K562 (cell line): ENCODE measurements at regions not wholly inside any gene's neighbourhood (a gene's known extent, or its start where the extent isn't known, plus 50 kb on each side); places are given as distances from the start of the nearest gene placed in this dataset.

Experiments used
- ATAC-seq: fragments of 200-7000 bp; cut with Tn5 transposase; 3 replicates; pipeline ENCODE4 v1.9.1; 2020; ENCODE audit warnings: moderate library complexity
- BruUV-seq: library from RNA; stranded (reverse); fragments of 400-500 nt; replicated peaks from 2 replicates; lab custom pipeline; 2021; lab: Mats Ljungman, UMichigan
- CTCF ChIA-PET: fragments of 300-600 bp; formaldehyde crosslinking; extraction: SDS; loops from one replicate; lab custom pipeline; 2021; ENCODE audit warnings: low intra/inter-chr PET ratio; lab: Yijun Ruan, JAX
- POLR2A ChIA-PET: fragments of 300-600, 350-650 bp; sonication (Branson Sonifier 250); formaldehyde crosslinking; extraction: SDS; loops from one replicate; lab custom pipeline; 2021; ENCODE audit warnings: antibody characterized with exemption, inconsistent platforms; lab: Yijun Ruan, JAX
- DNase-seq, 4 experiments: peaks; one replicate each; pipeline versions ENCODE4 v3.0.0 to v3.0.0-alpha.2; 2011 to 2018; ENCODE audit warnings: low spot score in 3 of 4, mixed read lengths in 3 of 4; ENCODE audit errors: extremely low read depth in 1 of 4
- FAIRE-seq: peaks from 2 replicates; lab custom pipeline; 2011; peaks lifted over from hg19 to GRCh38; lab: Jason Lieb, UNC
- H2AFZ ChIP-seq: 2 replicates; pipeline ENCODE4 v1.6.0; 2011; ENCODE audit warnings: low read depth, low read length, control low read depth, inconsistent platforms
- H3K27ac ChIP-seq: fragments of 200-600 bp; 3 replicates; pipeline ENCODE4 v1.8.0; 2011; ENCODE audit warnings: low read depth, mild to moderate bottlenecking, control low read depth, inconsistent platforms, low read length, moderate library complexity, mixed read lengths; ENCODE audit errors: extremely low read depth
- H3K27me3 ChIP-seq, 2 experiments: fragments of 300-600 bp in 1 of 2; 2 replicates in 1 of 2; 3 replicates in 1 of 2; pipeline versions ENCODE4 v1.6.0 to v1.8.0; 2011; ENCODE audit warnings: inconsistent platforms in 2 of 2, low read length in 2 of 2, mild to moderate bottlenecking in 1 of 2, mixed read lengths in 1 of 2, moderate library complexity in 1 of 2; ENCODE audit not compliant: control insufficient read depth in 2 of 2, insufficient read depth in 2 of 2
- H3K36me3 ChIP-seq: fragments of 300-600 bp; 3 replicates; pipeline ENCODE4 v1.8.0; 2011; ENCODE audit warnings: mild to moderate bottlenecking, low read length, inconsistent platforms; ENCODE audit not compliant: control insufficient read depth, insufficient read depth
- H3K4me1 ChIP-seq, 2 experiments: fragments of 200-600 bp in 1 of 2; replicated peaks in 1 of 2; 2 replicates in 1 of 2; 3 replicates in 1 of 2; pipeline versions ENCODE4 v1.5.1 to v1.8.0; 2011; ENCODE audit warnings: inconsistent platforms in 2 of 2, low read length in 2 of 2, mild to moderate bottlenecking in 1 of 2, mixed read lengths in 1 of 2, moderate library complexity in 1 of 2; ENCODE audit not compliant: control insufficient read depth in 2 of 2, insufficient read depth in 2 of 2
- H3K4me2 ChIP-seq: 2 replicates; pipeline ENCODE4 v1.6.1; 2011; ENCODE audit warnings: low read length, control low read depth, inconsistent platforms, mixed read lengths; ENCODE audit not compliant: insufficient read depth
- H3K4me3 ChIP-seq: fragments of 200-600 bp; sonication (generic), shearing (Covaris generic); 2 replicates; pipeline ENCODE4 v1.5.1; 2016; ENCODE audit warnings: control low read depth, inconsistent platforms
- H3K79me2 ChIP-seq: fragments of 200-600 bp; 3 replicates; pipeline ENCODE4 v1.8.0; 2011; ENCODE audit warnings: low read length, inconsistent platforms; ENCODE audit not compliant: control insufficient read depth, insufficient read depth
- H3K9ac ChIP-seq, 2 experiments: 2 replicates each; pipeline versions ENCODE4 v1.6.0 to v1.6.1; 2011; ENCODE audit warnings: low read depth in 2 of 2, low read length in 2 of 2, control low read depth in 1 of 2, inconsistent platforms in 1 of 2, mild to moderate bottlenecking in 1 of 2, mixed read lengths in 1 of 2; ENCODE audit not compliant: insufficient read depth in 1 of 2
- H3K9me1 ChIP-seq: one replicate; pipeline ENCODE4 v1.6.0; 2011; ENCODE audit warnings: inconsistent platforms, mild to moderate bottlenecking, low read length, moderate library complexity; ENCODE audit not compliant: control insufficient read depth, insufficient read depth
- H3K9me3 ChIP-seq: replicated peaks from 2 replicates; pipeline ENCODE4 v1.5.1; 2011; ENCODE audit warnings: low read depth, low read length, inconsistent platforms; ENCODE audit not compliant: control insufficient read depth, insufficient read depth
- H4K20me1 ChIP-seq: replicated peaks from 2 replicates; pipeline ENCODE4 v1.6.1; 2011; ENCODE audit warnings: low read length, inconsistent platforms, mixed read lengths; ENCODE audit not compliant: control insufficient read depth, insufficient read depth
- C11orf30 ChIP-seq: fragments of 450-650 bp; IDR thresholded peaks from 2 replicates; pipeline ENCODE4 v1.6.1; 2016; ENCODE audit warnings: low read depth, mild to moderate bottlenecking
- DEAF1 ChIP-seq: fragments of 450-650 bp; formaldehyde crosslinking; IDR thresholded peaks from 2 replicates; pipeline ENCODE4 v1.4.0; 2020; ENCODE audit warnings: mild to moderate bottlenecking, moderate library complexity
- HES1 ChIP-seq: fragments of 450-650 bp; IDR thresholded peaks from 2 replicates; pipeline ENCODE4 v1.6.1; 2016; ENCODE audit warnings: low read depth, mild to moderate bottlenecking, moderate library complexity
- LCOR ChIP-seq: sonication (generic); formaldehyde crosslinking; IDR thresholded peaks from 2 replicates; pipeline ENCODE4 v1.8.0; 2022; ENCODE audit warnings: mild to moderate bottlenecking, missing genetic modification reagents
- MAZ ChIP-seq, 2 experiments: fragments of 450-650 bp in 1 of 2; sonication (generic) in 1 of 2; formaldehyde crosslinking; IDR thresholded peaks in 1 of 2; conservative IDR thresholded peaks in 1 of 2; 2 replicates each; pipeline versions ENCODE4 v1.4.0 to v1.5.0; 2020; ENCODE audit warnings: mild to moderate bottlenecking in 1 of 2, missing genetic modification reagents in 1 of 2
- MCM2 ChIP-seq: fragments of 450-650 bp; IDR thresholded peaks from 2 replicates; pipeline ENCODE4 v1.6.1; 2017; ENCODE audit warnings: low read depth, mild to moderate bottlenecking
- NFE2 ChIP-seq: IDR thresholded peaks from 2 replicates; pipeline ENCODE4 v1.6.1; 2014; ENCODE audit warnings: antibody characterized with exemption, low read depth
- NFIX ChIP-seq: fragments of 250-450 bp; sonication (Bioruptor Pico); IDR thresholded peaks from 2 replicates; pipeline ENCODE4 v1.4.0; 2020; ENCODE audit warnings: low read depth, mild to moderate bottlenecking, moderate library complexity
- NR1H2 ChIP-seq: sonication (generic); formaldehyde crosslinking; IDR thresholded peaks from 2 replicates; pipeline ENCODE4 v1.4.0; 2020; ENCODE audit warnings: mild to moderate bottlenecking, missing genetic modification reagents
- PRPF4 ChIP-seq: fragments of 200-400 bp; formaldehyde crosslinking; IDR thresholded peaks from one replicate; pipeline ENCODE4 v1.6.1; 2017; ENCODE audit warnings: low read length, low read depth, mild to moderate bottlenecking; ENCODE audit not compliant: insufficient read depth, poor library complexity, severe bottlenecking
- RBM17 ChIP-seq: fragments of 200-400 bp; formaldehyde crosslinking; IDR thresholded peaks from 2 replicates; pipeline ENCODE4 v1.6.1; 2017; ENCODE audit warnings: low read depth, mild to moderate bottlenecking, low read length, borderline replicate concordance
- ZBTB8A ChIP-seq: fragments of 450-650 bp; IDR thresholded peaks from 2 replicates; pipeline ENCODE4 v1.6.1; 2018; ENCODE audit warnings: mild to moderate bottlenecking, moderate library complexity; ENCODE audit not compliant: partially characterized antibody
- ZNF121 ChIP-seq: sonication (generic); formaldehyde crosslinking; conservative IDR thresholded peaks from 2 replicates; pipeline ENCODE4 v1.8.0; 2022; ENCODE audit warnings: missing genetic modification reagents
- ZNF174 ChIP-seq: fragments of 250-450 bp; sonication (Bioruptor Pico); IDR thresholded peaks from 2 replicates; pipeline ENCODE4 v1.4.0; 2020; ENCODE audit warnings: mild to moderate bottlenecking
- ZNF431 ChIP-seq: sonication (generic); formaldehyde crosslinking; IDR thresholded peaks from 2 replicates; pipeline ENCODE4 v1.8.0; 2022; ENCODE audit warnings: mild to moderate bottlenecking, missing genetic modification reagents
- ZNF639 ChIP-seq, 2 experiments: fragments of 200-800 bp in 1 of 2; sonication (Bioruptor generic) in 1 of 2; sonication (generic) in 1 of 2; formaldehyde crosslinking in 1 of 2; IDR thresholded peaks in 1 of 2; conservative IDR thresholded peaks in 1 of 2; 2 replicates each; pipeline versions ENCODE4 v1.5.0 to v1.6.1; 2016 to 2020; ENCODE audit warnings: missing compliant biosample characterization in 1 of 2, missing genetic modification characterization in 1 of 2, missing genetic modification reagents in 1 of 2
- WGBS: fragments of 100-300 bp; shearing (Covaris generic); methylation state at CpG from one replicate; pipeline ENCODE4 v1.1.6; 2016; ENCODE audit warnings: low coverage, mixed read lengths; ENCODE audit not compliant: insufficient coverage; ENCODE audit errors: missing lambda C conversion rate; 5-methylcytosine and 5-hydroxymethylcytosine counted together
- in situ Hi-C: fragments of 300-500 bp; cut with MboI; formaldehyde crosslinking; loops from 4 replicates; pipeline ENCODE4 v1.15.0; 2018; ENCODE audit warnings: inconsistent platforms, mixed read lengths
- intact Hi-C: fragments of 100-400 bp; cut with micrococcal nuclease; formaldehyde crosslinking; loops from 2 replicates; pipeline ENCODE4 v1.14.2; 2022

- POLR2A ChIA-PET = interaction anchor here (1.0 to 1.3 kb wide), 2 partner anchors 12 to 70 kb away, joined by 3 to 6 read pairs; no protein-coding TSS in a partner anchor
- no peak overlapping the region for H3K4me2 ChIP-seq
Measured at GRCh38 chr18:3329471-3329870, 67.5 kb downstream of the MYL12B start.

GRCh38 chr18:3329872-3330271 lies 67.9 kb downstream of the MYL12B start:
- WGBS = 13% methylated on average over 1 of the region's 1 CpG
- H4K20me1 ChIP-seq = no peaks in the 10 kb centered on the region
- no peaks in the 10 kb centered on the region for H3K9me3 ChIP-seq
- no peak overlapping the region for H3K4me3 ChIP-seq
- no peaks in the 10 kb centered on the region for H3K36me3 ChIP-seq
- in situ Hi-C loops = no loop called here
- H3K27me3 ChIP-seq = no peaks in the 10 kb centered on the region
- H2AFZ ChIP-seq = no peak overlapping the region
- FAIRE-seq (no peak), DNase-seq (no peak), ATAC-seq (no peak)
- H3K4me2 ChIP-seq = no peak overlapping the region
- ChIA-PET CTCF (no interaction called here), POLR2A (no interaction called here)
- no TSS peak for BruUV-seq
- no peak overlapping the region for H3K27ac ChIP-seq
- H3K9ac ChIP-seq = no peak overlapping the region
- H3K4me1 ChIP-seq = peaks cover 8% of the 10 kb centered on the region in 2 experiments; a peak in 4 of 5 replicates
- no peaks in the 10 kb centered on the region; the same call in 2 of the 3 replicates for H3K79me2 ChIP-seq
- no peaks in the 10 kb centered on the region for H3K9me1 ChIP-seq
- intact Hi-C loops = no loop called here
- TF ChIP-seq DEAF1 (CRISPR knock-in tag) (no peak), ZNF121 (CRISPR knock-in tag) (no peak), NFE2 (no peak), PRPF4 (no peak), ZNF639 (CRISPR knock-in tag; conservative IDR thresholded peaks at IDR 0.05 in 1 of 2, IDR thresholded peaks at IDR 0.05 in 1 of 2) (no peak), ZNF431 (CRISPR knock-in tag) (no peak), NR1H2 (CRISPR knock-in tag) (no peak), LCOR (CRISPR knock-in tag) (no peak)

More at GRCh38 chr18:3329471-3329870, 67.5 kb downstream of the MYL12B start:
- H3K79me2 ChIP-seq = no peaks in the 10 kb centered on the region; the same call in 2 of the 3 replicates
- CTCF ChIA-PET = no interaction called here
- H3K9me3 ChIP-seq = no peaks in the 10 kb centered on the region
- 0 out of 2 replicates have a peak overlapping the region, but pooled peaks have one; percentile 3 for H2AFZ ChIP-seq
- BruUV-seq = no TSS peak
- peaks cover 8 to 12% of the 10 kb centered on the region in 2 experiments; a peak in 4 of 5 replicates for H3K4me1 ChIP-seq
- no peaks in the 10 kb centered on the region for H3K27me3 ChIP-seq
- H4K20me1 ChIP-seq = no peaks in the 10 kb centered on the region
- no peak for FAIRE-seq
- ATAC-seq = no peak
- TF ChIP-seq RBM17 (no peak), NFIX (CRISPR knock-in tag) (no peak), ZNF174 (CRISPR knock-in tag) (no peak), C11orf30 (no peak), MCM2 (no peak), HES1 (no peak), ZBTB8A (no peak), MAZ (CRISPR knock-in tag; conservative IDR thresholded peaks at IDR 0.05 in 1 of 2, IDR thresholded peaks at IDR 0.05 in 1 of 2) (no peak)
- H3K27ac ChIP-seq = no peak overlapping the region
- intact Hi-C loops = no loop called here
- H3K9ac ChIP-seq = no peak overlapping the region
- WGBS = 78% methylated on average over 5 of the region's 5 CpGs
- in situ Hi-C loops = no loop called here
- no peaks in the 10 kb centered on the region for H3K9me1 ChIP-seq
- H3K4me3 ChIP-seq = no peak overlapping the region
- no peaks in the 10 kb centered on the region for H3K36me3 ChIP-seq
- DNase-seq = no peak
